DMS53 treated with DMSO at 0.1 percent for 48 hours (cell line): ENCODE measurements at regions not wholly inside any gene's neighbourhood (a gene's known extent, or its start where the extent isn't known, plus 50 kb on each side); places are given as distances from the start of the nearest gene placed in this dataset.

Source experiments
- DNase-seq: peaks from one replicate; lab custom pipeline; 2025; ENCODE audit not compliant: unreplicated experiment; lab: John Stamatoyannopoulos, UW

DNA sequence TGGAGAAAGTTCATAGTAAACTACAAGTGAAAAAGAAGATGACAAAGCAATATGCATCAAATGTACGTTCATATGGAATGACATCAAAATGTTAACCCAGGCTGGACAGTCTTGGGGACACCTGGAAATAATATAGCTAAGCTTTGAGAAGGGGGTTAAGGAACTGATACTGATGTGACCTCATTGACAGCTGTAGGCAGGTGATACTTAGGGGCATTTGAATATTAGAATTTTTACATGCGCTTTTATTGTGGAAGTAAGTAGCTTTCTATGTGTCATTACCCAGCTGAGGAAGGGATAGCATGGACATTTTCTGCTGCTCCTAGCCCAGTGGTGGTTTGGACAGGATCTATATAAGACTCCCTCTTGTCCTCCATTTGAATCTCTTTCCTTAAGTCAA lies 299.7 kb downstream of the CWC27 start:
- no peak for DNase-seq

DNA sequence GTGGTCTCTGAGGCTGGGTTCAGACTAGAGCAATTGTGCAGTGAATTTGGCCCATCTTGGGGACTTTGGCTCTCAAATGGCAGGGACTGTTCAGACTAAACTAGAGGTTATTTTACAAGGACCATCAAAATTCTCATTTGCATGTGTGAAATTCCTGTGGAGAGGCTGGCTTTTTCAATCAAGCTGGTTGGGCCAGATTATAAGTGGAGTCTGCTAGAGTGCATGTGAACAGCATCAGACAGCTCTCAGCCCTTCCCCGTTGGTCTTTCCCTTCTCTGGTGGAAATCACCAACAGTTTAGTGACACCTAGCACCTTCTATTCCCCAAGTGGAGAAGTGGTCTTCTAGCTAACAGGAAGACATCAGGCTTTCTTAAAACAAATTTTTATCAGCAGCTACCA lies 301.3 kb downstream of the CWC27 start:
- DNase-seq, result no peak

- peak; percentile 1 for DNase-seq
These were observed 304.1 kb downstream of the CWC27 start for GRCh38 chr5:65072850-65073249.

GRCh38 chr5:65073250-65073661 lies 304.5 kb downstream of the CWC27 start:
- DNase-seq, result no peak

- DNase-seq, result no peak
These were observed 307.0 kb downstream of the CWC27 start for GRCh38 chr5:65075623-65076250.

DNA sequence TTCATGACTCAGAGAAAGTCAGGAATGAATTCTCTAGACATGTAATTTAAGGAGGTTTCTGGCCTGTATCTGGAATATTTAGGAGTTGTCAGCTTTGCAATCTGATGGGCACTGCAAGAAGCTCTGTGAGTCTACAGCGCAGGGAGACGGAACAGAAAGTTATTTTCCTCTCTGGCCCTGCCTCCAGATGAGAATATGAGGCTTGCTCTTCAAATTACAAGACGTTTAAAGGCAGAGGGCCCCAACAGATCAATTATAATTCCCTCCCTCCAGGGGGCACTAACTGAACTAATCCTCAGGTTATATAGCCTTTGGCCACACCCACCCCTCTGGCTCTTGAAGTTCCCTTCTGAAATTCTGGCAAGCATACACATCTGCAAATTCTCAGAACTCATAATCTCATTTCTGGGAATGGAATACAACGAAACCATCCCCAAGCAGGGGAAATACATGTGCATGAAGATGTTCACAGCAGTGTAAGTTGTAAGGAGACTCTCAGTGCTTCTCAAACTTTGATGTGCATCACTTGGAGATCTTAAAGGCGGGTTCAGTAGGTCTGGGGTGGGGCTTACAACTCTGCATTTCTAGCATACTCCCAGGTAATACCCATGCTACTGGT lies 307.6 kb downstream of the CWC27 start:
- peak; percentile 3 for DNase-seq

GRCh38 chr5:65077653-65078052 lies 308.9 kb downstream of the CWC27 start:
- DNase-seq, result no peak

DNA sequence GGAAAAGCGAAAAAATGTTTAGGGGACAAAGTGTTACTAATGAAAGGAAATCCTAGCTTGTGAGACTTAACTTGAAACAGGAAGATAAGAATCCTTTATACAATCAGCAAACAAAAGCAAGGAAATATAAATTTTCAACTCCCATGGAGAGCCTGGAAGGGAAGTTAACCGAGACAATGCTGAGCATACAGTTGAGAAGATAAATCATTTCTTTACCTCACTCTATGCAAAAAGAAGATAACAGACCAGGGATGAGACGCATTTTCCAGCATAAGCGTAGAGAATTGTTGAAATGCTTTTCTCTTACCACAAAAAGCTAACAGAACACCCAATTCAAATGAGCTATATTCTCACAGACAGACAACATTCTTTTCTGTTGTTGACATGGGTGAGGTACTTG lies 309.6 kb downstream of the CWC27 start:
- DNase-seq, result no peak

- DNase-seq, result no peak
These were observed 312.3 kb downstream of the CWC27 start for GRCh38 chr5:65081071-65081470.

DNA sequence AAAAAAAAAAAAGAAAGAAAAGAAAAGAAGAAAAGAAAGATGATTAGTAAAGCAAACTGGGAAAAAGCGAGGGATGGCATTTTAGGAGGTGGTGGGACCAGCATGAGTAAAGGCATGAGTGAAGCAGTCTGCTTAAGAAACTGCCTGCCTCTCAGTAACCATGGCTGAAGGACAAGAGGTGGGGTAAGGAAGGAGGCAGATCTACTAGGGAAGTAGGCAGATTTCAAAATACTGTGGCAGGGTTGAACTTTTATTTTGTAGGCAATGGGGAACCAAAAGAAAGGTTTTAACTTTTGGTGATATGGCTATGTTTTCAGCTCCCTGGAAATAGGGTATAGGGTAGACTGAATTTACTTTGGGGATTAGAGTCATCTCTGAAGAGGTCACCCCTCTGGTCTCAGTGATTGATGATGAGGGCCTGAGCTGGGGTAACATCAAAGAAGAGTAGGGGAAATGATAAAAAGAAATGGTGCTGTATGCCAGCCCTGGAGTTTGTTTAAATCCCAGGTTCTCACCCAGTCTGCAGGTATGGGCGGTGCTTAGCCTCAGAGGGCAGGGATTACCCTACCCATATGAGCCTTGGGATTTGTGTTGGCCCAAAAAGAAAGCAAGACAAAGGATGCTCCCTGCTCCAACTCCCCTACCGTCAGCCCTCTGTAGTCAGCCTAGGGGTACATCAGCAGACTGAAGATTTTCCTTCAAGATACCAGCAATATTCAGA lies 316.2 kb downstream of the CWC27 start:
- DNase-seq, result no peak

DNA sequence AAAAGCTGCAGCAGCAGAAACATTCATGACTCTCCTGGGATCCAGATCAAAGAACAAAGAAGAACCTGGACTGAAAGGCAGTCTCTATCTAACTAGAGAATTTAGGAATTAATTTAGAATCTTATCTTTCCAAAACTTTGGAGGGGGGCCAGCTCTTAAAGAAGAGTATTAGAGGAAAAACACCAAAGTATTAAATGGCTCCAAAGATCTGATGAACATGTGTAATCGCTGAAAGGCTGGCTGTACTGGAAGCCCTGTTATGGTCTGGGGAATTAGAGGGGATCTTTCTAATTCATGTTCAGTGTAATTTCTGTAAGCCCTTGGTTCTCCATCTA lies 316.8 kb downstream of the CWC27 start:
- no peak for DNase-seq

- peak; percentile 63 for DNase-seq
These were observed 317.6 kb downstream of the CWC27 start for GRCh38 chr5:65086234-65086890.

DNA sequence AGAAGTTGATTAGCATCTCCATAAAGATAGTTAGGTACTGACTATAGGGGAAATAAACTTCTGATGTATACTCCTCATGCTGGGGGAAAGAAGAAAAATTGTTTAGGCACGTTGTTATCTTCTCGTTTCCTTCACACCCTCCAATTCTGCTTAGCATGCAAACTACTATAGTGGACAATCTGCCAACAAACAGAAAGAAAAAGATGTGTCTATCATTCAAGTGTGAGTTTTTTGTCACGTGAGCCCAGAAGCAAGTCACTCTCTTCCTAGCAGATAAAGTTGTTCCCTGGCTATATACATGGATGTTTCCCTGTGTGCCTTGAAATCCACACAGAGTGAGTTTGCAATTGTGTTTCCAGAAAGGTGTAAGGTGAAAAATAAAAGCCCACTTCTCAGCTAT lies 318.4 kb downstream of the CWC27 start:
- DNase-seq, result no peak

DNA sequence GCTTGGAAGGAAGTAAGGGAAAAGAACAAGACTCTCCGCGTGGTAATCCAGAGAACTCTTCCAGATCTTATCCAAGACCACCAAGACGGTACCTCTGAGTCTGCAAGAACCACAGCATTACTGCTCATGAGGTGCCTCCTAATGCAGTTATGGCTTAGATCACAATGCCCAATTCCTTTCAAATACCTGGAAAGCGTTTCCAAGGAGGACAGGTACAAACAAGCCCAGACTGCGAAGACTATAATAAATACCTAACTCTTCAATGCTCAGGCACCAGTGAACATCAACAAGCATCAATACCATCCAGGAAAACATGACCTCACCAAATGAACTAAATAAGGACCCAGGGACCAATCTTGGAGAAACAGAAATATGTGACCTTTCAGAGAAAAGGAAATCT lies 325.5 kb downstream of the CWC27 start:
- DNase-seq, result no peak

DNA sequence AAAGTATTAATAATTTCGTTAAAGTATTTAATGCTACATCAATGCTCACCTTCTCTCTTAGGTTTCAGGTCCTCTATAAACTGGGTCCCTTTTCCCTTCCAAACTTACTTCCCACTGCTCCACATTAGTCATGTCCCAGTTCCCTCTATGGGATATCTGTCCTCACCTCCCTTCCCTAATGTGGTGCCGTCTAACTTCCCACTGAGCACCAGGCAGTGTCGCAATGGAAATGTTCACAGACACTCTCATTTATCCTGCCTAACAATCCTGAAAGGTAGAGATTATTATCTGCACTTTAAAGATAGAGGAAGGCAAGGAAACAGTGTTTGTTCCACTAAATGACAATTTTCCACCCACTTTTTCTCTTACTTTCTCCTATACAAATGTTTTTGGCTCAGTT lies 329.7 kb downstream of the CWC27 start:
- no peak for DNase-seq
